GM12878 (cell line): ENCODE measurements at regions not wholly inside any gene's neighbourhood (a gene's known extent, or its start where the extent isn't known, plus 50 kb on each side); places are given as distances from the start of the nearest gene placed in this dataset.

ENCODE experiments used
- ATAC-seq: fragments of 200-7000 bp; cut with Tn5 transposase; 3 replicates; pipeline ENCODE4 v1.9.1; 2020; ENCODE audit warnings: mild to moderate bottlenecking, moderate library complexity
- BruUV-seq: library from RNA; stranded (reverse); fragments of 400-500 nt; replicated peaks from 2 replicates; lab custom pipeline; 2021; lab: Mats Ljungman, UMichigan
- CTCF ChIA-PET: fragments of 300-600 bp; sonication (Branson Sonifier 250); formaldehyde crosslinking; extraction: SDS; loops from one replicate; lab custom pipeline; 2021; ENCODE audit warnings: inconsistent platforms; lab: Yijun Ruan, JAX
- POLR2A ChIA-PET: fragments of 350-600 bp; formaldehyde crosslinking; extraction: SDS; loops from one replicate; lab custom pipeline; 2021; ENCODE audit warnings: inconsistent platforms; lab: Charles Lee
- RAD21 ChIA-PET: fragments of 300-600 bp; sonication (Branson Sonifier 250); formaldehyde crosslinking; loops from one replicate; lab custom pipeline; 2023; ENCODE audit warnings: antibody characterized with exemption; ENCODE audit not compliant: unreplicated experiment; lab: Charles Lee
- SMC1A ChIA-PET: fragments of 300-600 bp; sonication (Branson Sonifier 250); formaldehyde crosslinking; loops from one replicate; lab custom pipeline; 2023; ENCODE audit not compliant: unreplicated experiment, uncharacterized antibody; lab: Charles Lee
- DNase-seq: peaks from one replicate; pipeline ENCODE4 v3.0.0-alpha.2; 2011; ENCODE audit warnings: low read depth, low spot score
- FAIRE-seq: peaks from 3 replicates; lab custom pipeline; 2011; peaks lifted over from hg19 to GRCh38; lab: Jason Lieb, UNC
- H2AFZ ChIP-seq: 2 replicates; pipeline ENCODE4 v1.6.0; 2011; ENCODE audit warnings: low read depth, low read length, control low read depth; ENCODE audit not compliant: control insufficient read depth
- H3K27ac ChIP-seq: 2 replicates; pipeline ENCODE4 v1.5.1; 2011; ENCODE audit warnings: control low read depth; ENCODE audit not compliant: control insufficient read depth, insufficient read depth
- H3K27me3 ChIP-seq, 2 experiments: replicated peaks in 1 of 2; 2 replicates each; pipeline versions ENCODE4 v1.6.0 to v1.6.1; 2011; ENCODE audit warnings: low read length in 1 of 2; ENCODE audit not compliant: control insufficient read depth in 2 of 2, insufficient read depth in 2 of 2
- H3K36me3 ChIP-seq, 2 experiments: 2 replicates each; pipeline ENCODE4 v1.5.1; 2011; ENCODE audit warnings: low read length in 1 of 2; ENCODE audit not compliant: control insufficient read depth in 2 of 2, insufficient read depth in 2 of 2
- H3K4me1 ChIP-seq: 2 replicates; pipeline ENCODE4 v1.6.1; 2011; ENCODE audit warnings: mild to moderate bottlenecking, low read length, moderate library complexity, mixed read lengths; ENCODE audit not compliant: control insufficient read depth, insufficient read depth
- H3K4me2 ChIP-seq: 2 replicates; pipeline ENCODE4 v1.6.0; 2011; ENCODE audit warnings: control low read depth; ENCODE audit not compliant: control insufficient read depth, insufficient read depth
- H3K4me3 ChIP-seq: fragments of 200-600 bp; sonication (generic); 2 replicates; pipeline ENCODE4 v1.5.1; 2016
- H3K79me2 ChIP-seq: 2 replicates; pipeline ENCODE4 v1.6.0; 2011; ENCODE audit warnings: low read length; ENCODE audit not compliant: control insufficient read depth, insufficient read depth
- H3K9ac ChIP-seq: 2 replicates; pipeline ENCODE4 v1.8.0; 2011; ENCODE audit warnings: low read length, control low read depth, mixed read lengths; ENCODE audit not compliant: control insufficient read depth, insufficient read depth
- H3K9me3 ChIP-seq: replicated peaks from 3 replicates; pipeline ENCODE4 v1.5.1; 2011; ENCODE audit warnings: mild to moderate bottlenecking, low read length; ENCODE audit not compliant: control insufficient read depth, insufficient read depth
- H4K20me1 ChIP-seq: 2 replicates; pipeline ENCODE4 v1.6.0; 2011; ENCODE audit not compliant: control insufficient read depth, insufficient read depth
- CBX3 ChIP-seq: fragments of 200-600 bp; sonication (generic); IDR thresholded peaks from 2 replicates; pipeline ENCODE4 v1.6.1; 2016; ENCODE audit warnings: low read depth, borderline replicate concordance
- EP300 ChIP-seq, 2 experiments: fragments of 150-350 bp in 1 of 2; IDR thresholded peaks; 2 replicates each; pipeline ENCODE4 v1.6.1; 2011 to 2012; ENCODE audit warnings: low read depth in 2 of 2, low read length in 2 of 2, borderline replicate concordance in 1 of 2, improper control_type of control experiment in 1 of 2, inconsistent platforms in 1 of 2; ENCODE audit not compliant: control insufficient read depth in 1 of 2
- HDAC6 ChIP-seq: fragments of 200-600 bp; sonication (generic); IDR thresholded peaks from one replicate; pipeline ENCODE4 v1.8.0; 2017; ENCODE audit warnings: antibody characterized with exemption; ENCODE audit not compliant: unreplicated experiment
- NFXL1 ChIP-seq: fragments of 450-650 bp; IDR thresholded peaks from 2 replicates; pipeline ENCODE4 v1.6.1; 2017; ENCODE audit warnings: antibody characterized with exemption, mild to moderate bottlenecking, borderline replicate concordance
- STAT1 ChIP-seq: fragments of 450-650 bp; conservative IDR thresholded peaks from 2 replicates; pipeline ENCODE4 v1.6.1; 2014; ENCODE audit warnings: antibody characterized with exemption, mild to moderate bottlenecking
- TARDBP ChIP-seq: IDR thresholded peaks from 2 replicates; pipeline ENCODE4 v1.6.1; 2016; ENCODE audit warnings: borderline replicate concordance
- WGBS: methylation state at CpG from one replicate; pipeline ENCODE4 v1.1.6; 2016; ENCODE audit warnings: low lambda C conversion rate; ENCODE audit not compliant: insufficient replicate concordance, insufficient coverage; ENCODE audit errors: missing lambda C conversion rate; 5-methylcytosine and 5-hydroxymethylcytosine counted together
- in situ Hi-C: fragments of 300-500 bp; cut with MboI; formaldehyde crosslinking; loops from 9 replicates; pipeline ENCODE4 v1.14.3; 2018; ENCODE audit warnings: mixed read lengths
- intact Hi-C: fragments of 100-400 bp; cut with micrococcal nuclease; formaldehyde crosslinking; loops from one replicate; pipeline ENCODE4 v1.14.2; 2022; ENCODE audit not compliant: unreplicated experiment

GRCh38 chr12:114917307-114917706 lies 233.3 kb upstream of the TBX3 start:
- no peaks in the 10 kb centered on the region for H3K4me1 ChIP-seq
- DNase-seq = no peak
- H3K4me3 ChIP-seq = no peak overlapping the region
- H2AFZ ChIP-seq = no peak overlapping the region
- ATAC-seq = no peak
- no peaks in the 10 kb centered on the region for H3K79me2 ChIP-seq
- ChIA-PET CTCF (no interaction called here), POLR2A (interaction anchor here (0.6 kb wide), 2 partner anchors 14 to 17 kb away, joined by 4 read pairs; no protein-coding TSS in a partner anchor), RAD21 (interaction anchor here (0.6 kb wide), 1 partner anchor 664 kb away, joined by 3 read pairs; no protein-coding TSS in a partner anchor), SMC1A (interaction anchor here (0.6 to 0.8 kb wide), 3 partner anchors 16 to 80 kb away, joined by 3 to 4 read pairs (median 3); no protein-coding TSS in a partner anchor)
- no peaks in the 10 kb centered on the region for H3K9me3 ChIP-seq
- no peak for FAIRE-seq
- TF ChIP-seq HDAC6 = no peak
- H3K4me2 ChIP-seq = no peak overlapping the region
- no peaks in the 10 kb centered on the region for H4K20me1 ChIP-seq
- H3K36me3 ChIP-seq = no peaks in the 10 kb centered on the region
- 32% methylated on average over 6 of the region's 6 CpGs for WGBS
- no peak overlapping the region for H3K9ac ChIP-seq
- intact Hi-C loops (no loop called here), in situ Hi-C loops (no loop called here)
- no TSS peak for BruUV-seq
- no peak overlapping the region for H3K27ac ChIP-seq
- H3K27me3 ChIP-seq = no peaks in the 10 kb centered on the region

- no peak overlapping the region for H2AFZ ChIP-seq
- no peaks in the 10 kb centered on the region for H3K79me2 ChIP-seq
- no peaks in the 10 kb centered on the region for H3K9me3 ChIP-seq
- H3K27ac ChIP-seq = no peak overlapping the region
- FAIRE-seq = no peak
- POLR2A ChIA-PET = no interaction called here
- no peaks in the 10 kb centered on the region for H3K4me1 ChIP-seq
- intact Hi-C loops (no loop called here), in situ Hi-C loops (no loop called here)
- no peak for DNase-seq
- H3K9ac ChIP-seq = no peak overlapping the region
- no peaks in the 10 kb centered on the region for H3K27me3 ChIP-seq
- no peak for ATAC-seq
- H4K20me1 ChIP-seq = no peaks in the 10 kb centered on the region
- BruUV-seq = no TSS peak
- CTCF ChIA-PET = no interaction called here
- SMC1A ChIA-PET = no interaction called here
- RAD21 ChIA-PET = no interaction called here
- no peak overlapping the region for H3K4me3 ChIP-seq
- H3K4me2 ChIP-seq = no peak overlapping the region
- H3K36me3 ChIP-seq = no peaks in the 10 kb centered on the region
- 16% methylated on average over 12 of the region's 12 CpGs for WGBS
- TF ChIP-seq NFXL1 (no peak), TARDBP (no peak), CBX3 (no peak), STAT1 (no peak), EP300 (IDR thresholded peaks at IDR 0.05; ENCODE audit: borderline replicate concordance in 1 of 2, control insufficient read depth in 1 of 2, low read depth in 2 of 2, low read length in 2 of 2) (no peak)
Measured at GRCh38 chr12:114916541-114916940, 232.6 kb upstream of the TBX3 start.
